ENCODE measurements at regions not wholly inside any gene's neighbourhood (a gene's known extent, or its start where the extent isn't known, plus 50 kb on each side); places are given as distances from the start of the nearest gene placed in this dataset.

GRCh38 chr11:116577273-116577672, 195.5 kb downstream of the BUD13 start:
- ChIA-PET POLR2A (ENCODE audit: low non-redundant PET) (no interaction called here), CTCF (interaction anchor here (0.7 to 1.2 kb wide), 2 partner anchors 78 to 157 kb away, joined by 3 to 5 read pairs; no protein-coding TSS in a partner anchor)
- TF ChIP-seq CTCF (conservative IDR thresholded peaks at IDR 0.05; ENCODE audit: low read depth): no peak
- DNase-seq (ENCODE audit: low spot score): no peak
- no peak overlapping the region for H3K27ac ChIP-seq

- peak; percentile 34 for DNase-seq (ENCODE audit: low spot score)
- TF ChIP-seq CTCF (conservative IDR thresholded peaks at IDR 0.05; ENCODE audit: low read depth): no peak
- ChIA-PET POLR2A (ENCODE audit: low non-redundant PET) (no interaction called here), CTCF (interaction anchor here (0.7 to 1.2 kb wide), 2 partner anchors 77 to 156 kb away, joined by 3 to 5 read pairs; no protein-coding TSS in a partner anchor)
- no peak overlapping the region for H3K27ac ChIP-seq
Measured at GRCh38 chr11:116576526-116576925, 196.3 kb downstream of the BUD13 start.

GRCh38 chr11:116567721-116568242, 205.0 kb downstream of the BUD13 start:
- no peak overlapping the region for H3K27ac ChIP-seq
- CTCF ChIA-PET: no interaction called here
- POLR2A ChIA-PET (ENCODE audit: low non-redundant PET): no interaction called here
- no peak for DNase-seq (ENCODE audit: low spot score)
- no peak for TF ChIP-seq CTCF (conservative IDR thresholded peaks at IDR 0.05; ENCODE audit: low read depth)

GRCh38 chr11:116563712-116564047, 209.1 kb downstream of the BUD13 start:
- ChIA-PET CTCF (no interaction called here), POLR2A (ENCODE audit: low non-redundant PET) (no interaction called here)
- H3K27ac ChIP-seq: no peak overlapping the region
- no peak for DNase-seq (ENCODE audit: low spot score)
- TF ChIP-seq CTCF (conservative IDR thresholded peaks at IDR 0.05; ENCODE audit: low read depth): no peak

- no peak for TF ChIP-seq CTCF (conservative IDR thresholded peaks at IDR 0.05; ENCODE audit: low read depth)
- no peak overlapping the region for H3K27ac ChIP-seq
- DNase-seq (ENCODE audit: low spot score): no peak
- ChIA-PET POLR2A (ENCODE audit: low non-redundant PET) (no interaction called here), CTCF (no interaction called here)
Measured at GRCh38 chr11:116563028-116563711, 209.6 kb downstream of the BUD13 start.

GRCh38 chr11:116560589-116560988, 212.2 kb downstream of the BUD13 start:
- ChIA-PET CTCF (no interaction called here), POLR2A (ENCODE audit: low non-redundant PET) (no interaction called here)
- no peak for TF ChIP-seq CTCF (conservative IDR thresholded peaks at IDR 0.05; ENCODE audit: low read depth)
- no peak overlapping the region for H3K27ac ChIP-seq
- no peak for DNase-seq (ENCODE audit: low spot score)
